ENCODE measurements at regions not wholly inside any gene's neighbourhood (a gene's known extent, or its start where the extent isn't known, plus 50 kb on each side); places are given as distances from the start of the nearest gene placed in this dataset.

DNA sequence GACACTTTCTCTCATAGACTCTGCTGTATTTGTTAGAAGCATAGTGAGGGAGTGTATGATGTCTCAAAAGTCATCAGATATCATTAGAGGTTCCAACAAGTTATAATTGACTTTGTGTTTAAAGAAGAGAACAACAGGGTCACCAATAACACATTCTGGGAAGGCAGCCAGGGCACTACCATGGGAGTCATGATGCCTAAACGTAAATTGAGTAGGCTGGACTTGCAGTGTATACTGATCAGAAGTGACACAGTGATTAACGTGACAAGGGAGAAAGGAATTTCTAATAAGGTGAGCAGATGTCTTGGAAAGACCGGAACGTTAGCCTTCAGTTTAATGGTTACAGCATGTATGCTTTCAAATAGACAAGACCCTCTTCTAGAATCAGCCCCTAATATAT is 973.2 kb downstream of the NCAM2 start:
- no peaks in the 10 kb centered on the region for H4K20me1 ChIP-seq (ENCODE audit: insufficient read depth)
- H2AFZ ChIP-seq (ENCODE audit: low read depth, low read length, poor library complexity, severe bottlenecking) = no peak overlapping the region
- H3K27me3 ChIP-seq (ENCODE audit: insufficient read depth, low read length) = no peaks in the 10 kb centered on the region
- no peaks in the 10 kb centered on the region for H3K4me1 ChIP-seq (ENCODE audit: control insufficient read depth in 1 of 2, insufficient read depth in 2 of 2, low read length in 2 of 2)
- H3K9me2 ChIP-seq (ENCODE audit: insufficient read depth) = no peaks in the 10 kb centered on the region
- intact Hi-C loops (cut with micrococcal nuclease) = no loop called here
- no peak overlapping the region for H3K9ac ChIP-seq (ENCODE audit: low read length)
- H3K36me3 ChIP-seq (ENCODE audit: control insufficient read depth in 1 of 2, insufficient read depth in 2 of 2, low read length in 2 of 2) = no peaks in the 10 kb centered on the region
- no peak overlapping the region for H3K4me2 ChIP-seq (ENCODE audit: low read length)
- no peak overlapping the region for H3K27ac ChIP-seq (ENCODE audit: low read depth, low read length)
- peaks cover 13 to 36% of the 10 kb centered on the region in 2 experiments for H3K9me3 ChIP-seq (ENCODE audit: control insufficient read depth in 1 of 2, insufficient read depth in 1 of 2, low read depth in 1 of 2, low read length in 2 of 2)
- DNase-seq (ENCODE audit: low read depth, low spot score) (no peak), ATAC-seq (no peak)
- no peaks in the 10 kb centered on the region for H3K79me2 ChIP-seq (ENCODE audit: insufficient read depth, low read length)
- POLR2A ChIA-PET = no interaction called here
- RAD21 ChIA-PET (ENCODE audit: low non-redundant PET in 1 of 2, low total read pairs in 2 of 2, uncharacterized antibody in 2 of 2, unreplicated experiment in 2 of 2) = no interaction called here
- CTCF ChIA-PET = no interaction called here
- H3K4me3 ChIP-seq (replicated peaks in 1 of 2; ENCODE audit: low read depth in 1 of 2, low read length in 2 of 2) = no peak overlapping the region
- TF ChIP-seq, protein P1, sequence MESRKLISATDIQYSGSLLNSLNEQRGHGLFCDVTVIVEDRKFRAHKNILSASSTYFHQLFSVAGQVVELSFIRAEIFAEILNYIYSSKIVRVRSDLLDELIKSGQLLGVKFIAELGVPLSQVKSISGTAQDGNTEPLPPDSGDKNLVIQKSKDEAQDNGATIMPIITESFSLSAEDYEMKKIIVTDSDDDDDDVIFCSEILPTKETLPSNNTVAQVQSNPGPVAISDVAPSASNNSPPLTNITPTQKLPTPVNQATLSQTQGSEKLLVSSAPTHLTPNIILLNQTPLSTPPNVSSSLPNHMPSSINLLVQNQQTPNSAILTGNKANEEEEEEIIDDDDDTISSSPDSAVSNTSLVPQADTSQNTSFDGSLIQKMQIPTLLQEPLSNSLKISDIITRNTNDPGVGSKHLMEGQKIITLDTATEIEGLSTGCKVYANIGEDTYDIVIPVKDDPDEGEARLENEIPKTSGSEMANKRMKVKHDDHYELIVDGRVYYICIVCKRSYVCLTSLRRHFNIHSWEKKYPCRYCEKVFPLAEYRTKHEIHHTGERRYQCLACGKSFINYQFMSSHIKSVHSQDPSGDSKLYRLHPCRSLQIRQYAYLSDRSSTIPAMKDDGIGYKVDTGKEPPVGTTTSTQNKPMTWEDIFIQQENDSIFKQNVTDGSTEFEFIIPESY (IDR thresholded peaks at IDR 0.05; ENCODE audit: extremely low read depth, insufficient replicate concordance, low read length) = no peak
- TF ChIP-seq, protein P2, sequence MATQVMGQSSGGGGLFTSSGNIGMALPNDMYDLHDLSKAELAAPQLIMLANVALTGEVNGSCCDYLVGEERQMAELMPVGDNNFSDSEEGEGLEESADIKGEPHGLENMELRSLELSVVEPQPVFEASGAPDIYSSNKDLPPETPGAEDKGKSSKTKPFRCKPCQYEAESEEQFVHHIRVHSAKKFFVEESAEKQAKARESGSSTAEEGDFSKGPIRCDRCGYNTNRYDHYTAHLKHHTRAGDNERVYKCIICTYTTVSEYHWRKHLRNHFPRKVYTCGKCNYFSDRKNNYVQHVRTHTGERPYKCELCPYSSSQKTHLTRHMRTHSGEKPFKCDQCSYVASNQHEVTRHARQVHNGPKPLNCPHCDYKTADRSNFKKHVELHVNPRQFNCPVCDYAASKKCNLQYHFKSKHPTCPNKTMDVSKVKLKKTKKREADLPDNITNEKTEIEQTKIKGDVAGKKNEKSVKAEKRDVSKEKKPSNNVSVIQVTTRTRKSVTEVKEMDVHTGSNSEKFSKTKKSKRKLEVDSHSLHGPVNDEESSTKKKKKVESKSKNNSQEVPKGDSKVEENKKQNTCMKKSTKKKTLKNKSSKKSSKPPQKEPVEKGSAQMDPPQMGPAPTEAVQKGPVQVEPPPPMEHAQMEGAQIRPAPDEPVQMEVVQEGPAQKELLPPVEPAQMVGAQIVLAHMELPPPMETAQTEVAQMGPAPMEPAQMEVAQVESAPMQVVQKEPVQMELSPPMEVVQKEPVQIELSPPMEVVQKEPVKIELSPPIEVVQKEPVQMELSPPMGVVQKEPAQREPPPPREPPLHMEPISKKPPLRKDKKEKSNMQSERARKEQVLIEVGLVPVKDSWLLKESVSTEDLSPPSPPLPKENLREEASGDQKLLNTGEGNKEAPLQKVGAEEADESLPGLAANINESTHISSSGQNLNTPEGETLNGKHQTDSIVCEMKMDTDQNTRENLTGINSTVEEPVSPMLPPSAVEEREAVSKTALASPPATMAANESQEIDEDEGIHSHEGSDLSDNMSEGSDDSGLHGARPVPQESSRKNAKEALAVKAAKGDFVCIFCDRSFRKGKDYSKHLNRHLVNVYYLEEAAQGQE (IDR thresholded peaks at IDR 0.05; ENCODE audit: low read depth) = no peak
- TF ChIP-seq FOSL1 (IDR thresholded peaks at IDR 0.05; ENCODE audit: low read depth) (no peak), SRF (IDR thresholded peaks at IDR 0.05; ENCODE audit: low read depth) (no peak), ELF1 (IDR thresholded peaks at IDR 0.05; ENCODE audit: borderline replicate concordance, low read depth) (no peak), MAX (IDR thresholded peaks at IDR 0.05) (no peak), POLR2A (IDR thresholded peaks at IDR 0.05; ENCODE audit: borderline replicate concordance, extremely low read depth, insufficient read depth, insufficient read length) (no peak), CBX3 (IDR thresholded peaks at IDR 0.05; ENCODE audit: low read depth) (no peak), JUND (IDR thresholded peaks at IDR 0.05) (no peak), CEBPB (IDR thresholded peaks at IDR 0.05; ENCODE audit: low read depth) (no peak)
- TF ChIP-seq, protein P3, sequence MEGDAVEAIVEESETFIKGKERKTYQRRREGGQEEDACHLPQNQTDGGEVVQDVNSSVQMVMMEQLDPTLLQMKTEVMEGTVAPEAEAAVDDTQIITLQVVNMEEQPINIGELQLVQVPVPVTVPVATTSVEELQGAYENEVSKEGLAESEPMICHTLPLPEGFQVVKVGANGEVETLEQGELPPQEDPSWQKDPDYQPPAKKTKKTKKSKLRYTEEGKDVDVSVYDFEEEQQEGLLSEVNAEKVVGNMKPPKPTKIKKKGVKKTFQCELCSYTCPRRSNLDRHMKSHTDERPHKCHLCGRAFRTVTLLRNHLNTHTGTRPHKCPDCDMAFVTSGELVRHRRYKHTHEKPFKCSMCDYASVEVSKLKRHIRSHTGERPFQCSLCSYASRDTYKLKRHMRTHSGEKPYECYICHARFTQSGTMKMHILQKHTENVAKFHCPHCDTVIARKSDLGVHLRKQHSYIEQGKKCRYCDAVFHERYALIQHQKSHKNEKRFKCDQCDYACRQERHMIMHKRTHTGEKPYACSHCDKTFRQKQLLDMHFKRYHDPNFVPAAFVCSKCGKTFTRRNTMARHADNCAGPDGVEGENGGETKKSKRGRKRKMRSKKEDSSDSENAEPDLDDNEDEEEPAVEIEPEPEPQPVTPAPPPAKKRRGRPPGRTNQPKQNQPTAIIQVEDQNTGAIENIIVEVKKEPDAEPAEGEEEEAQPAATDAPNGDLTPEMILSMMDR (IDR thresholded peaks at IDR 0.05 in 2 of 3, conservative IDR thresholded peaks at IDR 0.05 in 1 of 3; ENCODE audit: borderline replicate concordance in 1 of 3, insufficient read depth in 1 of 3, low read depth in 2 of 3, low read length in 2 of 3) = no peak
- no TSS peak for BruUV-seq (replicated peaks)

Data from HCT116 (cell line).